ENCODE measurements at regions not wholly inside any gene's neighbourhood (a gene's known extent, or its start where the extent isn't known, plus 50 kb on each side); places are given as distances from the start of the nearest gene placed in this dataset.
A peak's percentile ranks its signal among the peaks of the same experiment; 100 is the strongest.

GRCh38 chr3:20842002-20842401 lies 656.0 kb upstream of the SGO1 start:
- H2AFZ ChIP-seq (replicated peaks) = peak overlapping the region; percentile 79
- H3K27ac ChIP-seq = no peak overlapping the region
- H3K79me2 ChIP-seq (ENCODE audit: low read depth) = no peaks in the 10 kb centered on the region
- H3K4me1 ChIP-seq = peaks cover 7% of the 10 kb centered on the region
- no peaks in the 10 kb centered on the region for H3K27me3 Mint-ChIP-seq (ENCODE audit: insufficient read depth, low read depth)
- peak overlapping the region; percentile 42 for H3K4me2 ChIP-seq
- H3K9ac ChIP-seq = no peak overlapping the region
- H3K4me3 ChIP-seq = no peak overlapping the region
- DNase-seq (ENCODE audit: low spot score) = no peak
- no peaks in the 10 kb centered on the region for H3K27me3 ChIP-seq
- H3K36me3 ChIP-seq = no peaks in the 10 kb centered on the region
- H3K36me3 Mint-ChIP-seq = no peaks in the 10 kb centered on the region
- no peaks in the 10 kb centered on the region for H4K20me1 ChIP-seq (ENCODE audit: low read depth)
- H3K9me3 Mint-ChIP-seq = no peaks in the 10 kb centered on the region
- H3K4me3 Mint-ChIP-seq = no peak overlapping the region
- TF ChIP-seq, protein P1, sequence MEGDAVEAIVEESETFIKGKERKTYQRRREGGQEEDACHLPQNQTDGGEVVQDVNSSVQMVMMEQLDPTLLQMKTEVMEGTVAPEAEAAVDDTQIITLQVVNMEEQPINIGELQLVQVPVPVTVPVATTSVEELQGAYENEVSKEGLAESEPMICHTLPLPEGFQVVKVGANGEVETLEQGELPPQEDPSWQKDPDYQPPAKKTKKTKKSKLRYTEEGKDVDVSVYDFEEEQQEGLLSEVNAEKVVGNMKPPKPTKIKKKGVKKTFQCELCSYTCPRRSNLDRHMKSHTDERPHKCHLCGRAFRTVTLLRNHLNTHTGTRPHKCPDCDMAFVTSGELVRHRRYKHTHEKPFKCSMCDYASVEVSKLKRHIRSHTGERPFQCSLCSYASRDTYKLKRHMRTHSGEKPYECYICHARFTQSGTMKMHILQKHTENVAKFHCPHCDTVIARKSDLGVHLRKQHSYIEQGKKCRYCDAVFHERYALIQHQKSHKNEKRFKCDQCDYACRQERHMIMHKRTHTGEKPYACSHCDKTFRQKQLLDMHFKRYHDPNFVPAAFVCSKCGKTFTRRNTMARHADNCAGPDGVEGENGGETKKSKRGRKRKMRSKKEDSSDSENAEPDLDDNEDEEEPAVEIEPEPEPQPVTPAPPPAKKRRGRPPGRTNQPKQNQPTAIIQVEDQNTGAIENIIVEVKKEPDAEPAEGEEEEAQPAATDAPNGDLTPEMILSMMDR (IDR thresholded peaks at IDR 0.05) = no peak
- TF ChIP-seq EZH2phosphoT487 (IDR thresholded peaks at IDR 0.05) (no peak), EZH2 (IDR thresholded peaks at IDR 0.05) (no peak)
- H3K9me3 ChIP-seq (ENCODE audit: low read depth) = no peaks in the 10 kb centered on the region
- H3K4me1 Mint-ChIP-seq = no peaks in the 10 kb centered on the region
- H3F3A ChIP-seq (ENCODE audit: low read depth) = no peaks in the 10 kb centered on the region
- H3K27ac Mint-ChIP-seq = no peak overlapping the region

DNA sequence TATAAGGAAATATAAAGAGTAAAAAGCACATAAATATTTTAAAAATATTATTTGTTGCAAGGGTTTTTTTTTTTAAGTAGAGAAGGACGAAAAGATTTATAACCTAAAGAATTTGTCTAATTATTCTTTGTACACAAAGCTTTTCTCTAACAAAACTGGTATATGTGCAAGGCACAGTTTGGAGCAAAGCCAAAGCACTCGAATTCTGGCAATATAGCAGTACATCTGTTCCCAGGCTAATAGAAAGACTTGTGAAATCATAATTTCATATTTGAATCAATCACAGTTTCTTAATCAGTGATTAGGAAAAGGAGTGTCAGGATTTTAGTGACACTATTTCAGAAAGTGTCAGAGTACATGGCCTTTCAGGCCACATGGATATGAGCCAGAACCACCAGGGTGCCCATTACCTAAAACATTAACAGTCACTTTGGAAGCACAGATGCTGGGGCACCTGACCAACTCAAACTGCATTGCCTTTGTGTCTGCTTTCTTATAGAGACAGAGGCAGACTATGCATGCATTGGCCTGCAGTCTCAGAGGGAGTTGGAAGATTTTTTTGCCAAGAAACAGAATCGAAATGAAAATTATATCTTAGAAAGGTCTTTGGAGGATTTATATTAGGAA lies 651.8 kb upstream of the SGO1 start:
- H2AFZ ChIP-seq (replicated peaks) = no peak overlapping the region
- no peaks in the 10 kb centered on the region for H3F3A ChIP-seq (ENCODE audit: low read depth)
- H4K20me1 ChIP-seq (ENCODE audit: low read depth) = no peaks in the 10 kb centered on the region
- Mint-ChIP-seq H3K27ac (no peak overlapping the region), H3K4me1 (no peaks in the 10 kb centered on the region), H3K4me3 (no peak overlapping the region), H3K27me3 (ENCODE audit: insufficient read depth, low read depth) (no peaks in the 10 kb centered on the region), H3K36me3 (no peaks in the 10 kb centered on the region), H3K9me3 (no peaks in the 10 kb centered on the region)
- no peaks in the 10 kb centered on the region for H3K9me3 ChIP-seq (ENCODE audit: low read depth)
- H3K4me3 ChIP-seq = no peak overlapping the region
- H3K27me3 ChIP-seq = no peaks in the 10 kb centered on the region
- H3K9ac ChIP-seq = no peak overlapping the region
- no peak overlapping the region for H3K27ac ChIP-seq
- no peaks in the 10 kb centered on the region for H3K36me3 ChIP-seq
- DNase-seq (ENCODE audit: low spot score) = no peak
- TF ChIP-seq EZH2phosphoT487 (IDR thresholded peaks at IDR 0.05) (no peak), EZH2 (IDR thresholded peaks at IDR 0.05) (no peak)
- TF ChIP-seq, protein P1 (IDR thresholded peaks at IDR 0.05) = no peak
- H3K4me1 ChIP-seq = peaks cover 7% of the 10 kb centered on the region
- H3K79me2 ChIP-seq (ENCODE audit: low read depth) = no peaks in the 10 kb centered on the region
- no peak overlapping the region for H3K4me2 ChIP-seq

DNA sequence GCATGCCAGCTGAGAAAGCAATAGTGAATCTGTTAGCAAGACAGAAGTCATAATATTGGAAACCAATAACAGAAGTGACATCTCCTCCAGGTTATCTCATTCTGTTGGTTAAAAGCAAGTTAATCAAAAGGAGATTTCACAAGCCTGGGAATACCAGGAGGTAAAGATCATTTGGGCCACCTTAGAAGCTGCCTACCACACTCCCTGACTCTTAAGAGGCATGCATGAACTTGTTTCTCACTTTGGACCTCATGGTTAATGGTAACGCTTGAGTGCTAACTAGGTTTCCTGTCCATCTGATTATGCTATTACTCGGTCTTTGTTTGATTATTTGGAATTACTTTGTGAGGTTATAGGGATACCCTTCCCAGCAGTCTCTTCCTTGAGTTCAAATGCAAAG lies 650.8 kb upstream of the SGO1 start:
- no peak overlapping the region for H3K27ac ChIP-seq
- no peaks in the 10 kb centered on the region for H3K79me2 ChIP-seq (ENCODE audit: low read depth)
- H3F3A ChIP-seq (ENCODE audit: low read depth) = no peaks in the 10 kb centered on the region
- no peaks in the 10 kb centered on the region for H3K36me3 ChIP-seq
- H3K4me1 ChIP-seq = no peaks in the 10 kb centered on the region
- no peaks in the 10 kb centered on the region for H3K9me3 ChIP-seq (ENCODE audit: low read depth)
- no peak overlapping the region for H3K9ac ChIP-seq
- H3K4me1 Mint-ChIP-seq = no peaks in the 10 kb centered on the region
- no peaks in the 10 kb centered on the region for H3K36me3 Mint-ChIP-seq
- TF ChIP-seq EZH2 (IDR thresholded peaks at IDR 0.05) (no peak), EZH2phosphoT487 (IDR thresholded peaks at IDR 0.05) (no peak)
- TF ChIP-seq, protein P1 (IDR thresholded peaks at IDR 0.05) = no peak
- no peak for DNase-seq (ENCODE audit: low spot score)
- no peak overlapping the region for H3K4me3 Mint-ChIP-seq
- H3K27ac Mint-ChIP-seq = no peak overlapping the region
- no peak overlapping the region for H2AFZ ChIP-seq (replicated peaks)
- H3K4me2 ChIP-seq = no peak overlapping the region
- no peaks in the 10 kb centered on the region for H3K27me3 Mint-ChIP-seq (ENCODE audit: insufficient read depth, low read depth)
- no peaks in the 10 kb centered on the region for H4K20me1 ChIP-seq (ENCODE audit: low read depth)
- no peak overlapping the region for H3K4me3 ChIP-seq
- no peaks in the 10 kb centered on the region for H3K27me3 ChIP-seq
- no peaks in the 10 kb centered on the region for H3K9me3 Mint-ChIP-seq
